C4-2B (cell line): ENCODE measurements at regions not wholly inside any gene's neighbourhood (a gene's known extent, or its start where the extent isn't known, plus 50 kb on each side); places are given as distances from the start of the nearest gene placed in this dataset.

Experiments used
- CTCF ChIP-seq: fragments of 450-650 bp; conservative IDR thresholded peaks from 2 replicates; pipeline ENCODE4 v1.5.1; 2017; ENCODE audit warnings: mild to moderate bottlenecking
- ZFX ChIP-seq: fragments of 450-650 bp; IDR thresholded peaks from 2 replicates; pipeline ENCODE4 v1.6.1; 2017

- TF ChIP-seq CTCF = no peak
- TF ChIP-seq ZFX = no peak
These were observed 53.4 kb upstream of the RNF24 start for GRCh38 chr20:4068708-4069107.
